DND-41 (cell line): ENCODE measurements at regions not wholly inside any gene's neighbourhood (a gene's known extent, or its start where the extent isn't known, plus 50 kb on each side); places are given as distances from the start of the nearest gene placed in this dataset.

ENCODE experiments used
- ATAC-seq: fragments of 200-7000 bp; cut with Tn5 transposase; 3 replicates; pipeline ENCODE4 v1.9.1; 2021; ENCODE audit warnings: low read depth; ENCODE audit not compliant: insufficient read depth
- DNase-seq: peaks from one replicate; pipeline ENCODE4 v3.0.0-alpha.2; 2020
- H2AFZ ChIP-seq: 2 replicates; pipeline ENCODE4 v1.6.0; 2012; ENCODE audit warnings: low read depth, low read length
- H3K27ac ChIP-seq: 2 replicates; pipeline ENCODE4 v1.5.1; 2012; ENCODE audit warnings: low read length, inconsistent platforms
- H3K27me3 ChIP-seq: fragments of 200-600 bp; sonication (generic); 2 replicates; pipeline ENCODE4 v1.6.0; 2012; ENCODE audit warnings: low read length, mild to moderate bottlenecking, inconsistent platforms; ENCODE audit not compliant: insufficient read depth, poor library complexity
- H3K36me3 ChIP-seq: 2 replicates; pipeline ENCODE4 v1.5.1; 2012; ENCODE audit warnings: low read length, inconsistent platforms; ENCODE audit not compliant: insufficient read depth
- H3K4me1 ChIP-seq: 2 replicates; pipeline ENCODE4 v1.5.1; 2012; ENCODE audit warnings: mild to moderate bottlenecking, low read length; ENCODE audit not compliant: insufficient read depth
- H3K4me2 ChIP-seq: 2 replicates; pipeline ENCODE4 v1.6.0; 2012; ENCODE audit warnings: mild to moderate bottlenecking, moderate library complexity, low read length, inconsistent platforms; ENCODE audit not compliant: insufficient read depth
- H3K4me3 ChIP-seq, 2 experiments: fragments of 200-600 bp in 1 of 2; shearing (Covaris generic) in 1 of 2; 2 replicates each; pipeline ENCODE4 v1.5.1; 2012 to 2016; ENCODE audit warnings: inconsistent platforms in 2 of 2, low read length in 2 of 2, mild to moderate bottlenecking in 2 of 2, low read depth in 1 of 2, moderate library complexity in 1 of 2
- H3K79me2 ChIP-seq: 2 replicates; pipeline ENCODE4 v1.6.0; 2012; ENCODE audit warnings: low read length, inconsistent platforms; ENCODE audit not compliant: insufficient read depth
- H3K9ac ChIP-seq: 2 replicates; pipeline ENCODE4 v1.6.0; 2012; ENCODE audit warnings: low read depth, mild to moderate bottlenecking, inconsistent platforms, low read length, moderate library complexity
- H3K9me3 ChIP-seq: 2 replicates; pipeline ENCODE4 v1.5.1; 2012; ENCODE audit warnings: low read length, moderate library complexity, mild to moderate bottlenecking, inconsistent platforms; ENCODE audit not compliant: insufficient read depth, severe bottlenecking
- H4K20me1 ChIP-seq: 2 replicates; pipeline ENCODE4 v1.6.0; 2012; ENCODE audit warnings: low read length; ENCODE audit not compliant: insufficient read depth
- CTCF ChIP-seq: IDR thresholded peaks from 2 replicates; pipeline ENCODE4 v1.5.1; 2012; ENCODE audit warnings: borderline replicate concordance, low read length, moderate library complexity, mild to moderate bottlenecking; ENCODE audit not compliant: poor library complexity, severe bottlenecking; ENCODE audit errors: extremely low read depth
- EZH2 ChIP-seq: IDR thresholded peaks from 3 replicates; pipeline ENCODE4 v1.6.1; 2012; ENCODE audit warnings: borderline replicate concordance, low read depth, mild to moderate bottlenecking, moderate library complexity, low read length, inconsistent platforms; ENCODE audit not compliant: severe bottlenecking

DNA sequence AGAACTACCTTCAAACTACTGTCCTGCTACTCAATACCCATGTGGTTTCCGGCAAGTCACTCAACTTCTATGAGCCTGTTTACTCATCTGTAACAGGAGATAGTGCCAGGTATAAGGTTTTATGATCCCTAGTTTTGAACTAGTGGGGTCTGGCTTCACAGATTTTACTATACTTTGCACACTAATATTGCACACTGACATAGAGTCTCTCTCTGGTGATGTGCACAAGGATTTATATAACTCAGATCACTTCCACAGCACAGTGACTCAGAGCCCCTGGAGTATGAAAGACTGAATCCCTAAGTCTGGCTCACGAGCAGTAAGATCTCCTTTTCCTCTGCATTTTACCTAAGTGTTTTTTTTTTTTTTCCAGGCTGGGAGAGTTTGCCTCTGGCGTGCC is 69.7 kb upstream of the SLC38A2 start:
- Histone ChIP-seq H4K20me1 (no peaks in the 10 kb centered on the region), H3K4me2 (no peak overlapping the region), H3K27me3 (no peaks in the 10 kb centered on the region), H2AFZ (no peak overlapping the region), H3K9ac (no peak overlapping the region), H3K36me3 (no peaks in the 10 kb centered on the region), H3K27ac (no peak overlapping the region), H3K4me1 (peaks cover 17% of the 10 kb centered on the region), H3K9me3 (no peaks in the 10 kb centered on the region), H3K79me2 (no peaks in the 10 kb centered on the region), H3K4me3 (no peak overlapping the region)
- TF ChIP-seq CTCF (no peak), EZH2 (no peak)
- DNase-seq (no peak), ATAC-seq (no peak)

- Histone ChIP-seq H2AFZ (no peak overlapping the region), H3K79me2 (no peaks in the 10 kb centered on the region), H3K36me3 (no peaks in the 10 kb centered on the region), H3K9ac (no peak overlapping the region), H3K9me3 (no peaks in the 10 kb centered on the region), H3K4me2 (no peak overlapping the region), H3K27me3 (no peaks in the 10 kb centered on the region), H4K20me1 (no peaks in the 10 kb centered on the region), H3K4me1 (peaks cover 2% of the 10 kb centered on the region), H3K4me3 (no peak overlapping the region), H3K27ac (no peak overlapping the region)
- ATAC-seq (no peak), DNase-seq (no peak)
- TF ChIP-seq CTCF (no peak), EZH2 (no peak)
Observed at GRCh38 chr12:46439793-46440511, 67.4 kb upstream of the SLC38A2 start.

DNA sequence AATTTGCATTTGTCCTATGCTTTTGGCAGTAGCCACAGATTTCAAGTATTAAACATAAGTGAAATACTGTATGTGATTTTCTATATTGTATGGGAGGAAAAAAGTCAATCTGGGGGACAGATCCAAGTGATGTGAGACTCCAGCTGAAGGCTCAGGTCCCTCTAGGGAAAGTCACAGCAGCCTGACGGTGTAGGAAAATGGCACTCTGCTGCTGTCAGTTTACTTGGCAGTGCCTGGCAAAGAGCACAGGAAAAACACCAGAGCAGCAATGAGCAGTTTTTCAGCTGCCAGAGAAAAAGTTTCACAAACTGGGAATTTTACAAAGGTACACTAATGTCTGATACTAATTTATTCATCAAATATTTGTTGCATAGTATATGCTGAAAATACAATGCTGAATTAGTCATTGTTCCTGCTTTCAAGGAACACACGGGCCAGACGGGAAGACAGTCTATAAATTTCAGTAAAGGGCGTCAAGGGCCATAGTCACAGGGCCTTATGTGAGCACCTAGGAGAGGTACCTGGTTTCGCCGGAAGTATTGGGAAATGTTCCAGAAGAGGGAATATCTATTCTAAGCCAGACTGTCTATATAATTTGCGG is 66.2 kb upstream of the SLC38A2 start:
- Histone ChIP-seq H3K27me3 (no peaks in the 10 kb centered on the region), H4K20me1 (no peaks in the 10 kb centered on the region), H3K27ac (no peak overlapping the region), H3K4me2 (no peak overlapping the region), H2AFZ (peak overlapping the region; percentile 22; the same call in 1 of the 2 replicates), H3K79me2 (no peaks in the 10 kb centered on the region), H3K9ac (no peak overlapping the region), H3K9me3 (no peaks in the 10 kb centered on the region), H3K4me3 (no peak overlapping the region), H3K36me3 (no peaks in the 10 kb centered on the region), H3K4me1 (no peaks in the 10 kb centered on the region)
- no peak for ATAC-seq
- TF ChIP-seq EZH2 (no peak), CTCF (no peak)
- DNase-seq, result no peak
